Neural cell (in vitro differentiated cells): ENCODE measurements at regions not wholly inside any gene's neighbourhood (a gene's known extent, or its start where the extent isn't known, plus 50 kb on each side); places are given as distances from the start of the nearest gene placed in this dataset.

Experiments used
- H2AFZ ChIP-seq: fragments of 200-600, 300-800 bp; sonication (generic), shearing (Covaris generic); 2 replicates; pipeline ENCODE4 v1.6.0; 2014; ENCODE audit warnings: low read depth, mild to moderate bottlenecking, antibody characterized with exemption, low read length, moderate library complexity
- H3F3A ChIP-seq: fragments of 200-600 bp; shearing (Covaris generic); 2 replicates; pipeline ENCODE4 v1.6.1; 2016; ENCODE audit warnings: mild to moderate bottlenecking, moderate library complexity, mixed read lengths, antibody characterized with exemption, low read length; ENCODE audit not compliant: insufficient read depth, poor library complexity, severe bottlenecking
- H3K27ac ChIP-seq: fragments of 200-600, 300-800 bp; sonication (generic), shearing (Covaris generic); 2 replicates; pipeline ENCODE4 v1.5.1; 2014; ENCODE audit warnings: mild to moderate bottlenecking, low read length, moderate library complexity
- H3K27me3 ChIP-seq: fragments of 300-800, 200-600 bp; sonication (generic), shearing (Covaris generic); 2 replicates; pipeline ENCODE4 v1.6.0; 2014; ENCODE audit warnings: mild to moderate bottlenecking, low read depth, low read length, moderate library complexity; ENCODE audit not compliant: insufficient read depth
- H3K36me3 ChIP-seq: fragments of 300-800, 200-600 bp; sonication (generic), shearing (Covaris generic); 2 replicates; pipeline ENCODE4 v1.5.1; 2014; ENCODE audit warnings: mild to moderate bottlenecking, antibody characterized with exemption, low read length, moderate library complexity; ENCODE audit not compliant: insufficient read depth
- H3K4me2 ChIP-seq: fragments of 300-800, 200-600 bp; sonication (generic), shearing (Covaris generic); 2 replicates; pipeline ENCODE4 v1.6.0; 2014; ENCODE audit warnings: mild to moderate bottlenecking, low read length
- H3K4me3 ChIP-seq: fragments of 300-800, 200-600 bp; sonication (generic), shearing (Covaris generic); 2 replicates; pipeline ENCODE4 v1.5.1; 2014; ENCODE audit warnings: mild to moderate bottlenecking, low read length, moderate library complexity
- H3K79me2 ChIP-seq: fragments of 200-600 bp; shearing (Covaris generic); replicated peaks from 2 replicates; pipeline ENCODE4 v1.6.0; 2014; ENCODE audit warnings: mild to moderate bottlenecking, low read length, moderate library complexity; ENCODE audit not compliant: insufficient read depth
- H3K9ac ChIP-seq: fragments of 300-800, 200-600 bp; sonication (generic), shearing (Covaris generic); 2 replicates; pipeline ENCODE4 v1.6.1; 2016; ENCODE audit warnings: mild to moderate bottlenecking, low read length, mixed read lengths
- H3K9me2 ChIP-seq: fragments of 200-600 bp; shearing (Covaris generic); 2 replicates; pipeline ENCODE4 v1.6.1; 2016; ENCODE audit warnings: mild to moderate bottlenecking, low read length, mixed read lengths; ENCODE audit not compliant: insufficient read depth
- H3K9me3 ChIP-seq: fragments of 200-600, 300-800 bp; sonication (generic), shearing (Covaris generic); 2 replicates; pipeline ENCODE4 v1.6.1; 2016; ENCODE audit warnings: mild to moderate bottlenecking, mixed run types, low read length, moderate library complexity, mixed read lengths
- H4K20me1 ChIP-seq: fragments of 200-600 bp; shearing (Covaris generic); 2 replicates; pipeline ENCODE4 v1.6.1; 2016; ENCODE audit warnings: mild to moderate bottlenecking, mixed run types; ENCODE audit not compliant: insufficient read depth
- CTCF ChIP-seq: fragments of 450-650 bp; IDR thresholded peaks from 2 replicates; pipeline ENCODE4 v1.5.1; 2014; ENCODE audit warnings: antibody characterized with exemption, mild to moderate bottlenecking, moderate library complexity; ENCODE audit not compliant: poor library complexity, severe bottlenecking
- EP300 ChIP-seq: fragments of 450-650 bp; conservative IDR thresholded peaks from 2 replicates; pipeline ENCODE4 v1.6.1; 2014; ENCODE audit warnings: antibody characterized with exemption, mild to moderate bottlenecking, moderate library complexity; ENCODE audit not compliant: poor library complexity, severe bottlenecking
- EZH2 ChIP-seq: fragments of 200-600, 300-800 bp; shearing (Covaris generic), sonication (generic); IDR thresholded peaks from 2 replicates; pipeline ENCODE4 v1.6.1; 2014; ENCODE audit warnings: antibody characterized with exemption, low read length, borderline replicate concordance, mild to moderate bottlenecking; ENCODE audit not compliant: insufficient read depth, poor library complexity, severe bottlenecking
- MXI1 ChIP-seq: fragments of 450-650 bp; conservative IDR thresholded peaks from 2 replicates; pipeline ENCODE4 v1.6.1; 2014; ENCODE audit warnings: antibody characterized with exemption, mild to moderate bottlenecking; ENCODE audit not compliant: poor library complexity, severe bottlenecking
- POLR2AphosphoS5 ChIP-seq: IDR thresholded peaks from 2 replicates; pipeline ENCODE4 v1.6.1; 2012
- RAD21 ChIP-seq: fragments of 450-650 bp; conservative IDR thresholded peaks from 2 replicates; pipeline ENCODE4 v1.6.1; 2014; ENCODE audit warnings: antibody characterized with exemption, mild to moderate bottlenecking, moderate library complexity
- REST ChIP-seq: IDR thresholded peaks from 2 replicates; pipeline ENCODE4 v1.6.1; 2012; ENCODE audit warnings: borderline replicate concordance
- SMC3 ChIP-seq: fragments of 450-650 bp; conservative IDR thresholded peaks from 2 replicates; pipeline ENCODE4 v1.6.1; 2014; ENCODE audit warnings: antibody characterized with exemption, mild to moderate bottlenecking, moderate library complexity; ENCODE audit not compliant: poor library complexity
- TAF1 ChIP-seq: IDR thresholded peaks from 2 replicates; pipeline ENCODE4 v1.6.1; 2012; ENCODE audit warnings: low read depth

- Histone ChIP-seq H3K27ac (no peak overlapping the region), H3K9me2 (no peaks in the 10 kb centered on the region), H3K9me3 (no peaks in the 10 kb centered on the region), H4K20me1 (no peaks in the 10 kb centered on the region), H3K27me3 (peaks cover 43% of the 10 kb centered on the region), H3K4me3 (no peak overlapping the region), H3F3A (no peaks in the 10 kb centered on the region), H2AFZ (no peak overlapping the region), H3K9ac (no peak overlapping the region), H3K4me2 (no peak overlapping the region), H3K36me3 (no peaks in the 10 kb centered on the region), H3K79me2 (no peaks in the 10 kb centered on the region)
- no peak for TF ChIP-seq TAF1
- TF ChIP-seq RAD21 = no peak
- TF ChIP-seq POLR2AphosphoS5 = no peak
- TF ChIP-seq CTCF = no peak
- TF ChIP-seq SMC3 = no peak
- TF ChIP-seq EZH2 = no peak
- TF ChIP-seq EP300 = no peak
- TF ChIP-seq MXI1 = no peak
- no peak for TF ChIP-seq REST
Measured at GRCh38 chr17:64775701-64776570, 113.8 kb upstream of the SMURF2 start.

- Histone ChIP-seq H3K79me2 (no peaks in the 10 kb centered on the region), H3F3A (no peaks in the 10 kb centered on the region), H3K9me2 (no peaks in the 10 kb centered on the region), H3K27me3 (peaks cover 34% of the 10 kb centered on the region), H3K4me2 (no peak overlapping the region), H3K36me3 (no peaks in the 10 kb centered on the region), H3K9me3 (no peaks in the 10 kb centered on the region), H2AFZ (no peak overlapping the region), H4K20me1 (no peaks in the 10 kb centered on the region), H3K9ac (no peak overlapping the region), H3K27ac (no peak overlapping the region), H3K4me3 (no peak overlapping the region)
- no peak for TF ChIP-seq TAF1
- TF ChIP-seq EZH2 = no peak
- no peak for TF ChIP-seq CTCF
- no peak for TF ChIP-seq REST
- TF ChIP-seq EP300 = no peak
- TF ChIP-seq SMC3 = no peak
- no peak for TF ChIP-seq MXI1
- TF ChIP-seq POLR2AphosphoS5 = no peak
- no peak for TF ChIP-seq RAD21
Measured at GRCh38 chr17:64774888-64775540, 112.9 kb upstream of the SMURF2 start.
